Testis (tissue), 2 donors: ENCODE measurements at regions not wholly inside any gene's neighbourhood (a gene's known extent, or its start where the extent isn't known, plus 50 kb on each side); places are given as distances from the start of the nearest gene placed in this dataset.

ENCODE experiments used
- POLR2A ChIP-seq: fragments of 450-650 bp; IDR thresholded peaks from one replicate; pipeline ENCODE4 v1.6.1; 2017; ENCODE audit warnings: antibody characterized with exemption, mild to moderate bottlenecking, moderate library complexity
- TF ChIP-seq, protein P1 (sequence below), 3 experiments: fragments of 450-650 bp in 2 of 3; fragments of 200-600 bp in 1 of 3; sonication (generic) in 1 of 3; IDR thresholded peaks; one replicate each; pipeline ENCODE4 v1.5.1; 2016 to 2019; ENCODE audit warnings: antibody characterized with exemption in 3 of 3, mild to moderate bottlenecking in 2 of 3, moderate library complexity in 1 of 3

DNA sequence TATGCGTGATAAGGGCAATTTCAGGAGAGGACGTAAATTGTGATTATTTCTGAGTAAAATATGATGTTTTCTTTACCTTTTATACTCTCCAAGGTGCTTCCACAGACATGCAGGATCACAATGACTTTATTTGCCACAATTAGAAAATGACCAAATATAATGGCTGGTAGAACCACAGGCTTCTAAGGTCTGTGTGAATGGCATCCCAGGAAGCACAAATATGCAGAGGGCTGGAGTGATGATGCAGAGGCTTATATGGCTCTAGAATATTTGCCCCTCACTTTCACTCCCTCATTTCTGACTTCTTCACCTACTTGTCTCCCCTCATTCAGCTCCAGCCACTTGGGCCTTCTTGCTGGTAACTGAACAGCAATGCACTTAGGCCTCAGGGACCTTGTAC lies 502.1 kb upstream of the MAP3K7 start:
- TF ChIP-seq, protein P1, sequence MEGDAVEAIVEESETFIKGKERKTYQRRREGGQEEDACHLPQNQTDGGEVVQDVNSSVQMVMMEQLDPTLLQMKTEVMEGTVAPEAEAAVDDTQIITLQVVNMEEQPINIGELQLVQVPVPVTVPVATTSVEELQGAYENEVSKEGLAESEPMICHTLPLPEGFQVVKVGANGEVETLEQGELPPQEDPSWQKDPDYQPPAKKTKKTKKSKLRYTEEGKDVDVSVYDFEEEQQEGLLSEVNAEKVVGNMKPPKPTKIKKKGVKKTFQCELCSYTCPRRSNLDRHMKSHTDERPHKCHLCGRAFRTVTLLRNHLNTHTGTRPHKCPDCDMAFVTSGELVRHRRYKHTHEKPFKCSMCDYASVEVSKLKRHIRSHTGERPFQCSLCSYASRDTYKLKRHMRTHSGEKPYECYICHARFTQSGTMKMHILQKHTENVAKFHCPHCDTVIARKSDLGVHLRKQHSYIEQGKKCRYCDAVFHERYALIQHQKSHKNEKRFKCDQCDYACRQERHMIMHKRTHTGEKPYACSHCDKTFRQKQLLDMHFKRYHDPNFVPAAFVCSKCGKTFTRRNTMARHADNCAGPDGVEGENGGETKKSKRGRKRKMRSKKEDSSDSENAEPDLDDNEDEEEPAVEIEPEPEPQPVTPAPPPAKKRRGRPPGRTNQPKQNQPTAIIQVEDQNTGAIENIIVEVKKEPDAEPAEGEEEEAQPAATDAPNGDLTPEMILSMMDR (IDR thresholded peaks at IDR 0.05) = no peak
- TF ChIP-seq POLR2A = no peak
